Activated gamma-delta T cell treated with anti-CD3 and anti-CD28 coated beads, Interleukin-2, amount 50 U/mL, for 16 hours (primary cell): ENCODE measurements at regions not wholly inside any gene's neighbourhood (a gene's known extent, or its start where the extent isn't known, plus 50 kb on each side); places are given as distances from the start of the nearest gene placed in this dataset.
"Not testable (repeated sequence)": the region's sequence is repeated elsewhere in the genome, so short reads cannot be mapped to it uniquely, and the experiment has no call there.

Experiments
- DNase-seq: peaks from one replicate; pipeline ENCODE4 v3.0.0-alpha.2; 2020; ENCODE audit warnings: low read depth

DNA sequence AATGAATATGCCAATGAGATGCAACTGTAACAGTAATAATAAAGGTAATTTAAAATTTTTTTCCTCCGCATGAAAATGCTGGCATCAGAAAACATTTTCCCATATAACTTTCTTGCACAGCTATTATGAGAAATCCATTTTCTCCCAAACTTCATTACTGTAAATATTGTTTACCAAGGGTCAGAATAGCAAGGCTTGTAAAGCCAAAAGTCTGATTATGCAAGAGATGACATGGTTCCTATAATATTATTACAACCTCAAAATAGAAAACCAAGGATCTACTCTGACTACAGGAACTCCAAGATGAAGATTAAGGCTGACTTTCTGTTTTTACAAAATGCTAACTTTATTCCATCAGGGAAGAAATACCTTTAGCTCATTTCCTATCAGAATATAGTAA is 162.7 kb upstream of the CDK1 start:
- DNase-seq: no peak

DNA sequence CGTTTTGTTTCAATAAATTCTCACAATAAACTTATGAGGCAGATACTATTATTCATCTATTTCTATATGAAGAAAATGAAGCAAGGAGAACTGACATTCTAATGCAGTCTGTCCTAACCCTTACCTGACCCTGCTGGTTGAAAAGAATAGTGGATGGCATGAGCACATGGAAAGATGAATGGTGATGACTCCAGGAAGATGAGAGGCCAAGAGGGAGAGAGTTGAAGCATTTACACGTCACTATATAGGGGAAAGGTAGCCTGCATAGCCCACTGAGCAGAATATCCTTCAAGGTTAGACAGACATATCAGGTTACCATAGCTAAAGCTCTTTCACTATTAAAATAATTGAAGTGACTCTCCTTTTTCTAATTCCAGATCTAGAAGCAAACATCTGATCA is 163.9 kb upstream of the CDK1 start:
- no peak for DNase-seq

DNA sequence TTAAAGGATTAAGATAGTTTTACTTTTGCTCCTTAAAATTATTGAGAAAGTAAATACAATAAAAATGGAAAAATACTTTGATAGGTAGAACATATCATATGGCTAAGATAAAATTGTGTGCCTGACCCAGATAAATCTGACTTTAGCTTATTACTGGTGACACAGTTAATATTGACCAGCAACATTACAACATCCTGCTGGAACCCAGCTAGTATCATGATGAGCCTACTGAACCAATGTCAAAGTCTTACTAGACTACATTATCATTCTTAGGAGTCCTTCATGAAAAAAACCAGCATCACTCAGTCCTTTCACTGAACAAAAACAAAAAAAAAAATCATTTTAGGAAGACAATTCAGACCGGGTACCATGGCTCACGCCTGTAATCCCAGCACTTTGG is 164.8 kb upstream of the CDK1 start:
- DNase-seq: no peak

- no peak for DNase-seq
Measured at GRCh38 chr10:60611291-60611747, 167.0 kb upstream of the CDK1 start.

DNA sequence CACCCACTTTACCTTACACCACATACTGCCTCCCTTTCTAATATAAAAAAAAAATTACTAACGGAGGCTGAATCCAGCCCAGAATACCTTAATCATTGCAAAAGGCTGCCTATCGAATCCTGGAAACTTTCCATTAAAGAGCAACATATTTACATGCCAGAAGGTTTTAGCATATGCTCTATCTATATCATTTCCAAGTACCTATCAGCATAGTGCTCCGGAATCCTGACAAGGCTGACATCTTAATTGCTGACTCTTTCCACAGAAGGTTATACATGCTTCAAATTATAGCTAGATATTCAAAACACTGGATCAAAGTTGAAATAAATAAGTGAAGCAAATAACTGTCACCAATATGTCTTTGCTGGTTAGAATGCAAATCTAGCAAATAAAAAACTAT is 170.9 kb upstream of the CDK1 start:
- no peak for DNase-seq

DNA sequence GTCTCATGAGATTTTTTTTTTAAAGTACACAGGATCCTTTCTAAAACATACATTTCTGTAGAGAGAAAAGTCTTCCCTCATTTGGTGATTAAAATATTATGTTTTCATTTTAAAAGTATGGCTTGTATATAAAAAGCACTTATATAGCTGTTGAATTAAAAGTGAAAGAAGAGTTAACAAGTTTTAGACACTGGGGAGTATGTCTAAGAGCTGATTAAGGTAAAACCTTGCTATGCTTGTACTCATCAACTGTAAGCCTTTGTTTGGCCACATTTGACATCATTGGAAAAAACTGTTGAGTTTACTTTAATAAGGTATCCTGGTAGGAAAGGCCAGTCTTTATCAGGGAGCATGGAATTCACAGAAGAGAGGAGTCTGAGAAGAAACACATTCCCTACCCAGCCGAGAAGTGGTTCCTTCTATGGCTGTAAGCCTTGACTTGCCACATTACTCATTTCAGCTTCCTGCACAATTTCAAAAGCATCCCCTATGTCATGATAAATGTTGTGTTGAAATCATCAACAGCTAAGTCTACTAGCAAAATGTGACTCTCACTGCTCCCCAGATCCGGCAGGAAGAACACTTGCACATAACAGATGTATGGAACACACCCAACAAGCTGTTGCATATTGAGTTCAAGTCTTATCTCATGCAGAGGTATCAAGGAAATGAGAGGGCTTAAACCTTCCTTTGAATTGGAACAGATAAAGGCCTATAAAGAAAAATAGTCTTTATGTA is 171.8 kb upstream of the CDK1 start:
- no peak for DNase-seq

DNA sequence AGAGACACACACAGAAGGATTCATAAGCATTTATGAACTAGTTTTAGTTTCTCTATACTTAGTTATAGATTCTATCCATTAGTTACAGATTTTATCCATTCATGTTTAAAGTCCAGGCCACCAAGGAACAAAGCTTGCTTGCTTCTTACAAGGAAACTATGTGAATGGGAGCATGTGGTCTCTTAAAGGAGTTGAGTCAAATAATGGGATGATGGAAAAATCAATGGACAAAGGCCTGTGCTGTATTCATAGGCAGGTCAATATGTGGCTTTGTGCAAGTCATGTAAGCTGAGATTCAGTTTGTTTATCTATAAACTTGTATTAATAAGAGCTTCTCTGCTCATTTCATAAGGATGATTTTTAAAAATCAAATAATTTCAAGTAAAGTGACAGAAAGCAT is 172.8 kb upstream of the CDK1 start:
- DNase-seq: no peak

- DNase-seq: no peak
Measured at GRCh38 chr10:60604342-60604741, 173.9 kb upstream of the CDK1 start.

- no peak for DNase-seq
Measured at GRCh38 chr10:60597513-60597912, 180.8 kb upstream of the CDK1 start.

GRCh38 chr10:60595852-60596251 is 182.4 kb upstream of the CDK1 start:
- no peak for DNase-seq

GRCh38 chr10:60594476-60595051 is 183.7 kb upstream of the CDK1 start:
- DNase-seq: no peak

- DNase-seq: no peak
Measured at GRCh38 chr10:60591119-60591518, 187.2 kb upstream of the CDK1 start.

GRCh38 chr10:60589376-60589775 is 188.9 kb upstream of the CDK1 start:
- no peak for DNase-seq

DNA sequence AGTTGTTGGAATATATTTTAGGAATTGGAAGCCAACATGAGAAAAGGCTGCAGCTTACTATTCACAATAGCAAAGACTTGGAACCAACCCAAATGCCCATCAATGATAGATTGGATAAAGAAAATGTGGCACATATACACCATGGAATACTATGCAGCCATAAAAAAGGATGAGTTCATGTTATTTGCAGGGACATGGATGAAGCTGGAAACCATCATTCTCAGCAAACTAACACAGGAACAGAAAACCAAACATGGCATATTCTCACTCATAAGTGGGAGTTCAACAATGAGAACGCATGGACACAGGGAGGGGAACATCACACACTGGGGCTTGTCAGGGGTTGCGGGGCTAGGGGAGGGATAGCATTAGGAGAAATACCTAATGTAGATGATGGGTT is 192.1 kb upstream of the ANK3 start:
- not testable (repeated sequence) for DNase-seq

- no peak for DNase-seq
Measured at GRCh38 chr10:60578217-60578616, 188.5 kb upstream of the ANK3 start.

GRCh38 chr10:60576130-60577069 is 186.7 kb upstream of the ANK3 start:
- DNase-seq: no peak

GRCh38 chr10:60575105-60575504 is 185.4 kb upstream of the ANK3 start:
- no peak for DNase-seq

- no peak for DNase-seq
Measured at GRCh38 chr10:60574388-60574787, 184.7 kb upstream of the ANK3 start.

GRCh38 chr10:60573336-60573735 is 183.7 kb upstream of the ANK3 start:
- DNase-seq: peak; percentile 21

DNA sequence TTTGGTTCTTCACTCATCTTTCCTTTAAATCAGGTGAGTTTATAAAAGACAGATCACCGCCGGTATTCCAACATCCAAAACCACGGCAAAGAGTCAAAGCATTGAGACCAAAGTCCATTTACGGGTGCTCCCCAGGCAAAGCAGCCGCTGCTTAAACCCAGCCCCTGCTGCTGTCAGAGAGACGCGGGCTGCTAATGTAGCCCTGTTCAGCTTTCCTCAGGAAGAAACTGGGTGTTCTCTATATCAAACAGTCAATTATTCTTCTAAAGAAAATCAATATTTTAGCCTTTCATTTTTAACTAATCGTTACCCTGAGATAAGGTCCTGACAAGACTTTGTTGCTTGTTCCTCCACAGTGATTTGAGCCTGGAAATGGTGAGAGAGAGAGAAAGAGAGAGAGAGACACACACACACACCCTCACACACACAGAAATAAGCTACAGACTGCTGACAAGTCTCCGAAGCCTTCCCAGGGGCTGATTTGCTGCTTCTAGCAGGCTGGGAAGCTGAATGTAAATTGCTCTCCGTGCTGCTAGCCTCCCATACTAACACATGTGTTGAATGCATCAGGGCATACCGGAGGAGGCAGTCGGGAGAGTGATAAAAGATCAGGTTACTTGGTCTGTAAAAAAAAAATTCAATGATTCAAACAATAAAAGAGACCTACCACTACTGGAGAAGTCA is 183.0 kb upstream of the ANK3 start:
- DNase-seq: no peak

GRCh38 chr10:60570896-60571295 is 181.2 kb upstream of the ANK3 start:
- no peak for DNase-seq

DNA sequence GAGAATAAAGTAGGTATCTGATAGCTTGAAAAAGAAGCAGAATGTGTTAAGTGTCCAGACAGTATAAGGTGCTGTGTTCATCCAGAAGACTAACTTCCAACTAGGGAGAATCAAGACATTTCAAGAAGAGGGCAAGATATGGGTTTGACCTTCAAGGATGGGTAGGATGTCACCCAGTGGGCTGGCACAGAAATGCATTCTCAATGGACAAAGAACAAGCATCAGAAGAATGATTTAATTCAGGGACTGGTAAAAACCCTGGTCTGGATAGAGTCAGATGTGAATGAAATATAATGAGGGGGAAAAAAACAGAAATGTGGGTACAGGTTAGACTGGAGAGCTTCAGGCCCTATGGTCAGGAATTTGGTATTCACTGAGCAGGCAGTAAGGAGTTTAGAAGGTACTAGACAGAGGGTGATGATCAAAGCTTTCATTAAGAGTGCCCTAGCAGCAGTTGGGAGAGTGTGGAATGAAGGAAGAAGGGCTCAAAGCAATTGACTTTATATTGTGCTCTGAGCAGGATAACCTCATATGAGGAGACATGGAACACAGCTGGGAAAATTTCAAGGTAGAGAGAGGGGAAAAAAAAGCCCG is 180.7 kb upstream of the ANK3 start:
- no peak for DNase-seq
